Esophagus squamous epithelium (tissue), 5 donors: ENCODE measurements at regions not wholly inside any gene's neighbourhood (a gene's known extent, or its start where the extent isn't known, plus 50 kb on each side); places are given as distances from the start of the nearest gene placed in this dataset.

Source experiments
- DNase-seq: peaks from one replicate; lab custom pipeline; 2025; lab: John Stamatoyannopoulos, UW
- H3K27ac ChIP-seq, 4 donors: fragments of 200-600 bp; sonication (generic); one replicate each; pipeline ENCODE4 v1.5.1; 2016 to 2019; ENCODE audit warnings: mild to moderate bottlenecking in 1 of 4
- H3K27me3 ChIP-seq, 4 donors: fragments of 200-600 bp; sonication (generic); 1 replicate in 3 of 4; 2 replicates in 1 of 4; pipeline versions ENCODE4 v1.5.1 to v1.6.0; 2017 to 2021; ENCODE audit warnings: antibody characterized with exemption in 1 of 4
- H3K36me3 ChIP-seq, 3 donors: fragments of 200-600 bp; sonication (generic); one replicate each; pipeline ENCODE4 v1.5.1; 2016 to 2019
- H3K4me1 ChIP-seq, 3 donors: fragments of 200-600 bp; sonication (generic); one replicate each; pipeline ENCODE4 v1.5.1; 2017 to 2019
- H3K4me3 ChIP-seq, 4 donors: fragments of 200-600 bp; sonication (generic); 1 replicate in 3 of 4; 2 replicates in 1 of 4; pipeline ENCODE4 v1.5.1; 2016 to 2019; ENCODE audit warnings: mild to moderate bottlenecking in 2 of 4, moderate library complexity in 1 of 4
- H3K9me3 ChIP-seq, 3 donors: fragments of 200-600 bp; sonication (generic); one replicate each; pipeline ENCODE4 v1.5.1; 2016 to 2019
- POLR2A ChIP-seq, 4 donors: fragments of 450-650 bp; IDR thresholded peaks; one replicate each; pipeline ENCODE4 v1.6.1; 2017; ENCODE audit warnings: antibody characterized with exemption in 4 of 4, mild to moderate bottlenecking in 4 of 4, moderate library complexity in 3 of 4
- WGBS, 2 donors: methylation state at CpG; one replicate each; pipeline ENCODE4 v1.1.5; 2018; 5-methylcytosine and 5-hydroxymethylcytosine counted together
- intact Hi-C: fragments of 100-400 bp; cut with DNase I; formaldehyde crosslinking; loops from one replicate; pipeline ENCODE4 v1.15.0; 2022
- TF ChIP-seq, protein P1 (sequence below), 6 experiments: fragments of 450-650 bp in 4 of 6; fragments of 200-600 bp in 2 of 6; sonication (generic) in 2 of 6; IDR thresholded peaks; one replicate each; pipeline ENCODE4 v1.5.1; 2016 to 2019; ENCODE audit warnings: antibody characterized with exemption in 6 of 6, mild to moderate bottlenecking in 4 of 6, moderate library complexity in 4 of 6
- donor health status: DM: yes; HTN: yes; CAD: no.

DNA sequence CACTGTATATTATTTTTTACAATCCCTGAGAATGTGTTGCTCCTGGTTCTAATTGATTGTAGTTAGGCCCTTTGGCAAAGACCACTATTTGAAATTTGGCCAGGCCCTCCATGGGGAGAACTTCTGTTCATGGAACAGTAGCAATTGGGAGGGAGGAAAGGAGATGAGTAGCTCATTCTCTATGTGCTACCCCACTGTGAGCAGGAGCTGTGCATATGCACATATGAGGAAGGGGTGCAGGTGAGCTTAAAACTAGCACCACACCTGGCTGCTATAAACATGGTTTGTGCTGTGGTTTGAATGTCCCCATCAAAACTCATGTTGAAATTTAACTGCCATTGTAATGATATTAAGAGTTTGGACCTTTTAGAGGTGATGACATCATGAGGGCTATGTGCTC lies 1483.2 kb downstream of the PCDH7 start:
- intact Hi-C loops = no loop called here
- DNase-seq = no peak
- Histone ChIP-seq H3K36me3 (no peaks in the 10 kb centered on the region), H3K4me1 (no peaks in the 10 kb centered on the region), H3K27ac (no peak overlapping the region), H3K27me3 (no peaks in the 10 kb centered on the region), H3K9me3 (no peaks in the 10 kb centered on the region), H3K4me3 (no peak overlapping the region)
- TF ChIP-seq POLR2A (IDR thresholded peaks at IDR 0.05) = no peak
- TF ChIP-seq, protein P1, sequence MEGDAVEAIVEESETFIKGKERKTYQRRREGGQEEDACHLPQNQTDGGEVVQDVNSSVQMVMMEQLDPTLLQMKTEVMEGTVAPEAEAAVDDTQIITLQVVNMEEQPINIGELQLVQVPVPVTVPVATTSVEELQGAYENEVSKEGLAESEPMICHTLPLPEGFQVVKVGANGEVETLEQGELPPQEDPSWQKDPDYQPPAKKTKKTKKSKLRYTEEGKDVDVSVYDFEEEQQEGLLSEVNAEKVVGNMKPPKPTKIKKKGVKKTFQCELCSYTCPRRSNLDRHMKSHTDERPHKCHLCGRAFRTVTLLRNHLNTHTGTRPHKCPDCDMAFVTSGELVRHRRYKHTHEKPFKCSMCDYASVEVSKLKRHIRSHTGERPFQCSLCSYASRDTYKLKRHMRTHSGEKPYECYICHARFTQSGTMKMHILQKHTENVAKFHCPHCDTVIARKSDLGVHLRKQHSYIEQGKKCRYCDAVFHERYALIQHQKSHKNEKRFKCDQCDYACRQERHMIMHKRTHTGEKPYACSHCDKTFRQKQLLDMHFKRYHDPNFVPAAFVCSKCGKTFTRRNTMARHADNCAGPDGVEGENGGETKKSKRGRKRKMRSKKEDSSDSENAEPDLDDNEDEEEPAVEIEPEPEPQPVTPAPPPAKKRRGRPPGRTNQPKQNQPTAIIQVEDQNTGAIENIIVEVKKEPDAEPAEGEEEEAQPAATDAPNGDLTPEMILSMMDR (IDR thresholded peaks at IDR 0.05) = no peak

DNA sequence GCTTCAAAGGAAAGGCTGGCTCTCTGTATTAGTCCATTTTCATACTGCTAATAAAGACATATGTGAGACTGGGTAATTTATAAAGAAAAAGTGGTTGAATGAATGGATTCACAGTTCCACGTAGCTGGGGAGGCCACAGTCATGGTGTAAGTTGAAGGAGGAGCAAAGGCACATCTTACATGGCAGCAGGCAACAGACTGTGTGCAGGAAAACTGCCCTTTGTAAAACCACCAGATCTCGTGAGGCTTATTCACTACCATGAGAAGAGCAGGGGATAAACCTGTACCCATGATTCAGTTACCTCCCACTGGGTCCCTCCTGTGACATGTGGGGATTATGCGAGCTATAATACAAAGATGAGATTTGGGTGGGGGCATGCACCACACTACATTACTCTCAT lies 1486.6 kb downstream of the PCDH7 start:
- Histone ChIP-seq H3K27me3 (no peaks in the 10 kb centered on the region), H3K4me3 (no peak overlapping the region), H3K9me3 (no peaks in the 10 kb centered on the region), H3K27ac (no peak overlapping the region), H3K4me1 (no peaks in the 10 kb centered on the region), H3K36me3 (no peaks in the 10 kb centered on the region)
- 63 to 66% methylated on average over 3 of the region's 3 CpGs for WGBS, 2 donors
- no peak for TF ChIP-seq POLR2A (IDR thresholded peaks at IDR 0.05)
- TF ChIP-seq, protein P1 (IDR thresholded peaks at IDR 0.05) = no peak
- no peak for DNase-seq
- intact Hi-C loops = no loop called here

DNA sequence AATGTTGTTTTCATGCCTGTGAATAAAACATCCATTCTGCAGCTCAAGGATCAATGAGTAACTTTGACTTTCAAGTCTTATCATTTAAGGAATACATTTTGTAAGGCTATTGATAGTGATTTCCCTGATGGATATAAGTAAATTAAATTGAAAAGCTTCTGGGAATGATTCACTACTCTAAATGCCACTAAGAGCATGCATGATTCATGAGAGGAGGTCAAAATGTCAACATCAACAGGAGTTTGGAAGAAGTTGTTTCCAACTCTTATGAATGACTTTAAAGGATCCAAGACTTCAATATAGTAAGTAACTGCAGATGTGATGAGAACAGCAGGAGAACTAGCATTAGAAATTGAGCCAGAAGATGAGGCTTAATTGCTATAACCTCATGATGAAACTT lies 1487.3 kb downstream of the PCDH7 start:
- intact Hi-C loops = no loop called here
- Histone ChIP-seq H3K9me3 (no peaks in the 10 kb centered on the region), H3K27me3 (no peaks in the 10 kb centered on the region), H3K4me1 (no peaks in the 10 kb centered on the region), H3K4me3 (no peak overlapping the region), H3K36me3 (no peaks in the 10 kb centered on the region), H3K27ac (no peak overlapping the region)
- TF ChIP-seq, protein P1 (IDR thresholded peaks at IDR 0.05) = no peak
- no peak for TF ChIP-seq POLR2A (IDR thresholded peaks at IDR 0.05)
- DNase-seq = no peak

DNA sequence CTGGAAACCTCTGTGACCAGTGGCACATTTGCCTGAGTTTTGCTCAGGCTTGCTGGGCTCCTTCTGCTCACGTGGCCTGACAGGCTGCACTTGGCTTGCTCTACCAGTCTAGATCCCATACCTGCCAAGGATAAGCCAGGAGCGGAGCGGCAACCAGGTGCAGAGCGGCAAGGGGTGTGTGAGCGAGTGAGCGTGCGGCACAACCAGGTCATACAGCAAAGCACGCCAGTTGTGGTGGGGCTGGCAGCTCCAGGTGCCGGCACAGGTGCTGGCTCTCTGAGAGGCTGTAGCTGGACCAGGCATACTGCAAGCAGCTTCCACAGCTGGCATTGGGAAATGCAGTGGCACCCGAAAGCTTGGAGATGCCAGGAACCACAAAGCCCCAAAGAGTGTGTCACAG lies 1495.1 kb downstream of the PCDH7 start:
- WGBS, 2 donors = 62 to 73% methylated on average over 2 to 10 of the region's 10 CpGs

DNA sequence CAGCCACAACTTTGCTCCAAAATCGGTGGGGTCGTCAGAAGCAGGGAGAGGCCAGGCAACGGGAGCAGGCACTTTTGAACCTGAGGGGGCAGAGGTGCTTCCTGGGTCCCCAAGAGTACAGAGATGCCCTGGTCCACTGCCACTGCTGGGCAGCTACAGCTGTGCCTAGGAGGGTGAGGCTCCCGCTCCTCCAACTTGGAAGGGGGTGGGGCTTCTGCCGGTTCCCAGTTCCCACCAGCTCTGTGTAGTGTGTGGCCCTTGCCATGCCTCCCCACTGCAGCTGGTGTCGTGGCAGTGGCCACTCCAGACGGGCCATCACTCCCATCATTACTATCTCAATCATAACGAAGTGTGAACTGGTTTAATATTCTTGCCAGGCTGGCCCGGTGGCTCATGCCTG lies 1496.3 kb downstream of the PCDH7 start:
- no peak overlapping the region for H3K4me3 ChIP-seq
- H3K27ac ChIP-seq = no peak overlapping the region
- intact Hi-C loops = no loop called here
- H3K36me3 ChIP-seq = no peaks in the 10 kb centered on the region
- WGBS, 2 donors = 61% methylated on average over 3 of the region's 9 CpGs; no CpG with 5 or more reads in 1 of the 2 donors
- no peaks in the 10 kb centered on the region for H3K4me1 ChIP-seq
- TF ChIP-seq POLR2A (IDR thresholded peaks at IDR 0.05) = no peak
- TF ChIP-seq, protein P1 (IDR thresholded peaks at IDR 0.05) = no peak
- no peak for DNase-seq
- H3K27me3 ChIP-seq = no peaks in the 10 kb centered on the region
- no peaks in the 10 kb centered on the region for H3K9me3 ChIP-seq

More for the DNA sequence above, 1495.1 kb downstream of the PCDH7 start:
- Histone ChIP-seq H3K4me1 (no peaks in the 10 kb centered on the region), H3K27me3 (no peaks in the 10 kb centered on the region), H3K9me3 (no peaks in the 10 kb centered on the region), H3K36me3 (no peaks in the 10 kb centered on the region), H3K4me3 (no peak overlapping the region), H3K27ac (no peak overlapping the region)
- intact Hi-C loops = no loop called here
- no peak for DNase-seq
- no peak for TF ChIP-seq POLR2A (IDR thresholded peaks at IDR 0.05)
- TF ChIP-seq, protein P1 (IDR thresholded peaks at IDR 0.05) = no peak
